Peyer's patch (tissue), 4 donors: ENCODE measurements at regions not wholly inside any gene's neighbourhood (a gene's known extent, or its start where the extent isn't known, plus 50 kb on each side); places are given as distances from the start of the nearest gene placed in this dataset.

Experiments used
- CTCF ChIP-seq, 6 experiments: fragments of 450-650 bp in 4 of 6; fragments of 200-600 bp in 2 of 6; sonication (generic) in 1 of 6; IDR thresholded peaks; one replicate each; pipeline ENCODE4 v1.5.1; 2017 to 2019; ENCODE audit warnings: antibody characterized with exemption in 6 of 6, mild to moderate bottlenecking in 3 of 6, moderate library complexity in 1 of 6
- POLR2A ChIP-seq, 2 donors: fragments of 450-650 bp; IDR thresholded peaks; one replicate each; pipeline ENCODE4 v1.5.1; 2017; ENCODE audit warnings: antibody characterized with exemption in 2 of 2, mild to moderate bottlenecking in 2 of 2, moderate library complexity in 2 of 2

GRCh38 chr15:35626571-35627318 is 80.8 kb upstream of the DPH6 start:
- TF ChIP-seq POLR2A (IDR thresholded peaks at IDR 0.05) (no peak), CTCF (IDR thresholded peaks at IDR 0.05) (no peak)
